OCI-LY1 (cell line): ENCODE measurements at regions not wholly inside any gene's neighbourhood (a gene's known extent, or its start where the extent isn't known, plus 50 kb on each side); places are given as distances from the start of the nearest gene placed in this dataset.

Experiments used
- H2AFZ ChIP-seq: fragments of 200-600 bp; sonication (generic), shearing (Covaris generic); 2 replicates; pipeline ENCODE4 v1.6.0; 2014; ENCODE audit warnings: antibody characterized with exemption, mild to moderate bottlenecking, low read length
- H3F3A ChIP-seq: fragments of 200-600 bp; sonication (generic), shearing (Covaris generic); 2 replicates; pipeline ENCODE4 v1.6.0; 2014; ENCODE audit warnings: mild to moderate bottlenecking, antibody characterized with exemption, low read length, moderate library complexity; ENCODE audit not compliant: insufficient read depth
- H3K27ac ChIP-seq: fragments of 200-600 bp; sonication (generic); 2 replicates; pipeline ENCODE4 v1.5.1; 2014; ENCODE audit warnings: low read length, mixed run types, mild to moderate bottlenecking, low read depth; ENCODE audit not compliant: poor library complexity, severe bottlenecking
- H3K27me3 ChIP-seq: fragments of 200-600 bp; sonication (generic); 2 replicates; pipeline ENCODE4 v1.6.0; 2014; ENCODE audit warnings: antibody characterized with exemption, mild to moderate bottlenecking, low read length, moderate library complexity; ENCODE audit not compliant: insufficient read depth
- H3K36me3 ChIP-seq: fragments of 200-600 bp; sonication (generic); 2 replicates; pipeline ENCODE4 v1.6.1; 2014; ENCODE audit warnings: mild to moderate bottlenecking, antibody characterized with exemption, low read length, moderate library complexity, mixed read lengths; ENCODE audit not compliant: insufficient read depth
- H3K4me1 ChIP-seq: fragments of 200-600 bp; sonication (generic); 2 replicates; pipeline ENCODE4 v1.5.1; 2014; ENCODE audit warnings: mild to moderate bottlenecking, low read length, moderate library complexity; ENCODE audit not compliant: insufficient read depth, severe bottlenecking
- H3K4me2 ChIP-seq: fragments of 200-600 bp; sonication (generic), shearing (Covaris generic); 2 replicates; pipeline ENCODE4 v1.6.1; 2014; ENCODE audit warnings: low read length
- H3K4me3 ChIP-seq: fragments of 200-600 bp; sonication (generic); 2 replicates; pipeline ENCODE4 v1.5.1; 2014; ENCODE audit warnings: low read length, low read depth, mild to moderate bottlenecking, mixed read lengths; ENCODE audit not compliant: poor library complexity, severe bottlenecking
- H3K79me2 ChIP-seq: fragments of 200-600 bp; shearing (Covaris generic); 2 replicates; pipeline ENCODE4 v1.6.1; 2016; ENCODE audit warnings: mixed run types, low read length, mixed read lengths; ENCODE audit not compliant: insufficient read depth
- H3K9ac ChIP-seq: fragments of 200-600 bp; sonication (generic), shearing (Covaris generic); 2 replicates; pipeline ENCODE4 v1.6.1; 2014; ENCODE audit warnings: mild to moderate bottlenecking, low read length, mixed read lengths
- H3K9me2 ChIP-seq: fragments of 200-600 bp; sonication (generic), shearing (Covaris generic); 2 replicates; pipeline ENCODE4 v1.6.1; 2014; ENCODE audit warnings: low read depth, mild to moderate bottlenecking, low read length, mixed read lengths
- H3K9me3 ChIP-seq: fragments of 200-600 bp; shearing (Covaris generic); 2 replicates; pipeline ENCODE4 v1.6.1; 2014; ENCODE audit warnings: low read length, mixed read lengths
- H4K20me1 ChIP-seq: fragments of 200-600 bp; sonication (generic), shearing (Covaris generic); 2 replicates; pipeline ENCODE4 v1.6.0; 2016; ENCODE audit warnings: mild to moderate bottlenecking, low read length; ENCODE audit not compliant: insufficient read depth
- EZH2 ChIP-seq: fragments of 200-600 bp; sonication (generic), shearing (Covaris generic); IDR thresholded peaks from 2 replicates; pipeline ENCODE4 v1.8.0; 2017; ENCODE audit warnings: borderline replicate concordance, mixed run types, mild to moderate bottlenecking, antibody characterized with exemption, low read length, moderate library complexity, mixed read lengths
- TF ChIP-seq, protein P1 (sequence below): fragments of 200-600 bp; sonication (generic), shearing (Covaris generic); IDR thresholded peaks from 2 replicates; pipeline ENCODE4 v1.5.1; 2017; ENCODE audit warnings: mild to moderate bottlenecking, antibody characterized with exemption, low read length, moderate library complexity, mixed read lengths

DNA sequence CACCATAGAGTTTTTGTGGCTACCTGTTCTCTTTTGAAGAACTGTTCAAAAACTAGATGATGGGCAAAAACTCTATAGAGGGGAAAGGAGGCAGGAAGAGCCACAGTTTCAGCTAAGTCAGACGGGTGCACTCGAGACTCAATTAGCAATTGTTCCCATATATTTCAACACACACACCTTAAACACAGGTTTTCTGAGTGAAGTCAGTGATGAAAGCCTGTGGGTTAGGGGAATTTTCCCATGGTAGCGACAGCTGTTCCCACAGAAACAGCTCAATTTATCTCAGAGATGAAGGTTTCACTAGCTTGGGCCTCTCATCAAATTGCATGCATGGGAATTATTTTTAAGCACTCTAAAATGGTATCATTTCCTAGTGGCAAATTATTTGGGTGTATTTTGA lies 143.4 kb downstream of the ZIC5 start:
- TF ChIP-seq, protein P1, sequence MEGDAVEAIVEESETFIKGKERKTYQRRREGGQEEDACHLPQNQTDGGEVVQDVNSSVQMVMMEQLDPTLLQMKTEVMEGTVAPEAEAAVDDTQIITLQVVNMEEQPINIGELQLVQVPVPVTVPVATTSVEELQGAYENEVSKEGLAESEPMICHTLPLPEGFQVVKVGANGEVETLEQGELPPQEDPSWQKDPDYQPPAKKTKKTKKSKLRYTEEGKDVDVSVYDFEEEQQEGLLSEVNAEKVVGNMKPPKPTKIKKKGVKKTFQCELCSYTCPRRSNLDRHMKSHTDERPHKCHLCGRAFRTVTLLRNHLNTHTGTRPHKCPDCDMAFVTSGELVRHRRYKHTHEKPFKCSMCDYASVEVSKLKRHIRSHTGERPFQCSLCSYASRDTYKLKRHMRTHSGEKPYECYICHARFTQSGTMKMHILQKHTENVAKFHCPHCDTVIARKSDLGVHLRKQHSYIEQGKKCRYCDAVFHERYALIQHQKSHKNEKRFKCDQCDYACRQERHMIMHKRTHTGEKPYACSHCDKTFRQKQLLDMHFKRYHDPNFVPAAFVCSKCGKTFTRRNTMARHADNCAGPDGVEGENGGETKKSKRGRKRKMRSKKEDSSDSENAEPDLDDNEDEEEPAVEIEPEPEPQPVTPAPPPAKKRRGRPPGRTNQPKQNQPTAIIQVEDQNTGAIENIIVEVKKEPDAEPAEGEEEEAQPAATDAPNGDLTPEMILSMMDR: no peak
- TF ChIP-seq EZH2: no peak
- Histone ChIP-seq H2AFZ (no peak overlapping the region), H3K9ac (no peak overlapping the region), H3K4me2 (no peak overlapping the region), H4K20me1 (no peaks in the 10 kb centered on the region), H3K36me3 (no peaks in the 10 kb centered on the region), H3K9me2 (no peaks in the 10 kb centered on the region), H3K9me3 (no peaks in the 10 kb centered on the region), H3F3A (no peaks in the 10 kb centered on the region), H3K4me3 (no peak overlapping the region), H3K4me1 (no peaks in the 10 kb centered on the region), H3K27me3 (no peaks in the 10 kb centered on the region), H3K79me2 (no peaks in the 10 kb centered on the region), H3K27ac (no peak overlapping the region)

- Histone ChIP-seq H3K27ac (no peak overlapping the region), H3K4me2 (no peak overlapping the region), H4K20me1 (no peaks in the 10 kb centered on the region), H2AFZ (no peak overlapping the region), H3K27me3 (no peaks in the 10 kb centered on the region), H3K79me2 (no peaks in the 10 kb centered on the region), H3F3A (no peaks in the 10 kb centered on the region), H3K9me2 (no peaks in the 10 kb centered on the region), H3K9me3 (no peaks in the 10 kb centered on the region), H3K4me1 (no peaks in the 10 kb centered on the region), H3K4me3 (no peak overlapping the region), H3K36me3 (no peaks in the 10 kb centered on the region), H3K9ac (no peak overlapping the region)
- TF ChIP-seq, protein P1: no peak
- TF ChIP-seq EZH2: no peak
These were observed 144.4 kb downstream of the ZIC5 start for GRCh38 chr13:99827011-99827772.

DNA sequence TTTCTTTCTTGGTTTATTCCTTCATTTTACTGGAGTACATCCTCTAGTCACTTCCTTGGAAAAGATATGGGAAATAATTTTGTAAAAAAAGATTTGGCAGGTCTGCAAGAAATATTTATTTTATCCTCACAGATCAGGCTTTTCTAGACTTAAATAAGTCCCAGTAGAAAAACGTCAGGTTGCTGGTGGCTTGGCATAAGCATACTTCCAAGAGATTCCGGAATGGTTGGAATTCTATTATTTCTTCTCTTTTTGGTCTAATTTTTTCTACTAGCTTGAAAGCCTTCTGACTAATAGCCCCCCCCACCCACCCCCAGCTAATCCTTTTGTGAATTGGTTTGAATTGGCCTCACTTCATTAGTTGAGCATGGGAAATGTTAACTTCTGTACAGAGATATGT lies 147.6 kb downstream of the ZIC5 start:
- Histone ChIP-seq H3K4me1 (no peaks in the 10 kb centered on the region), H3K9me2 (no peaks in the 10 kb centered on the region), H3K79me2 (no peaks in the 10 kb centered on the region), H3K9me3 (no peaks in the 10 kb centered on the region), H2AFZ (no peak overlapping the region), H3K27ac (no peak overlapping the region), H3K4me2 (no peak overlapping the region), H3F3A (no peaks in the 10 kb centered on the region), H3K36me3 (no peaks in the 10 kb centered on the region), H3K27me3 (no peaks in the 10 kb centered on the region), H3K9ac (no peak overlapping the region), H3K4me3 (no peak overlapping the region), H4K20me1 (no peaks in the 10 kb centered on the region)
- TF ChIP-seq, protein P1: no peak
- TF ChIP-seq EZH2: no peak
